ENCODE measurements at regions not wholly inside any gene's neighbourhood (a gene's known extent, or its start where the extent isn't known, plus 50 kb on each side); places are given as distances from the start of the nearest gene placed in this dataset.
A peak's percentile ranks its signal among the peaks of the same experiment; 100 is the strongest.
"Not testable (repeated sequence)": the region's sequence is repeated elsewhere in the genome, so short reads cannot be mapped to it uniquely, and the experiment has no call there.

- not testable (repeated sequence) for DNase-seq
Observed at GRCh38 chr2:37759989-37760388, 88.5 kb upstream of the CDC42EP3 start.

- no peak for DNase-seq
Observed at GRCh38 chr2:37760471-37760870, 89.0 kb upstream of the CDC42EP3 start.

- DNase-seq = not testable (repeated sequence)
Observed at GRCh38 chr2:37762281-37762680, 90.8 kb upstream of the CDC42EP3 start.

GRCh38 chr2:37764739-37765138 lies 93.3 kb upstream of the CDC42EP3 start:
- DNase-seq = no peak

- no peak for DNase-seq
Observed at GRCh38 chr2:37766106-37766505, 94.7 kb upstream of the CDC42EP3 start.

- DNase-seq = no peak
Observed at GRCh38 chr2:37767046-37767445, 95.6 kb upstream of the CDC42EP3 start.

- no peak for DNase-seq
Observed at GRCh38 chr2:37767959-37768925, 96.8 kb upstream of the CDC42EP3 start.

GRCh38 chr2:37769551-37769950 lies 98.1 kb upstream of the CDC42EP3 start:
- no peak for DNase-seq

- DNase-seq = no peak
Observed at GRCh38 chr2:37770797-37771196, 99.4 kb upstream of the CDC42EP3 start.

GRCh38 chr2:37771600-37772088 lies 100.2 kb upstream of the CDC42EP3 start:
- no peak for DNase-seq

GRCh38 chr2:37773371-37774130 lies 102.1 kb upstream of the CDC42EP3 start:
- DNase-seq = peak; percentile 39

- DNase-seq = not testable (repeated sequence)
Observed at GRCh38 chr2:37774171-37774944, 102.9 kb upstream of the CDC42EP3 start.

- DNase-seq = no peak
Observed at GRCh38 chr2:37774976-37775907, 103.8 kb upstream of the CDC42EP3 start.

- no peak for DNase-seq
Observed at GRCh38 chr2:37775908-37776250, 104.4 kb upstream of the CDC42EP3 start.

GRCh38 chr2:37776487-37776886 lies 105.0 kb upstream of the CDC42EP3 start:
- no peak for DNase-seq

- no peak for DNase-seq
Observed at GRCh38 chr2:37779139-37779538, 107.7 kb upstream of the CDC42EP3 start.

- no peak for DNase-seq
Observed at GRCh38 chr2:37779611-37780386, 108.4 kb upstream of the CDC42EP3 start.

- DNase-seq = no peak
Observed at GRCh38 chr2:37780387-37780676, 108.9 kb upstream of the CDC42EP3 start.

GRCh38 chr2:37781028-37781427 lies 109.6 kb upstream of the CDC42EP3 start:
- DNase-seq = no peak

GRCh38 chr2:37782155-37782673 lies 110.8 kb upstream of the CDC42EP3 start:
- DNase-seq = no peak
